ENCODE measurements at regions not wholly inside any gene's neighbourhood (a gene's known extent, or its start where the extent isn't known, plus 50 kb on each side); places are given as distances from the start of the nearest gene placed in this dataset.

GRCh38 chr4:56208103-56208502, 179.2 kb downstream of the AASDH start:
- TF ChIP-seq CTCF (conservative IDR thresholded peaks at IDR 0.05) = no peak
- no peak for TF ChIP-seq EZH2 (IDR thresholded peaks at IDR 0.05; ENCODE audit: low read depth)
- no peaks in the 10 kb centered on the region for H3F3A ChIP-seq (ENCODE audit: insufficient read depth, low read depth)
- no TSS peak for BruUV-seq (replicated peaks)
- CTCF ChIA-PET = no interaction called here
- no peak overlapping the region for H3K4me2 ChIP-seq
- no peak overlapping the region for H3K27ac ChIP-seq
- no peaks in the 10 kb centered on the region for H4K20me1 ChIP-seq (ENCODE audit: insufficient read depth)
- intact Hi-C loops (cut with micrococcal nuclease; ENCODE audit: unreplicated experiment) = no loop called here
- H3K79me2 ChIP-seq (ENCODE audit: low read depth) = no peaks in the 10 kb centered on the region
- no peaks in the 10 kb centered on the region for H3K36me3 ChIP-seq (ENCODE audit: low read depth)
- POLR2A ChIA-PET (ENCODE audit: unreplicated experiment) = no interaction called here
- no peak for DNase-seq
- H2AFZ ChIP-seq = no peak overlapping the region
- no peaks in the 10 kb centered on the region for H3K4me1 ChIP-seq (replicated peaks; ENCODE audit: insufficient read depth)
- no peak overlapping the region for H3K4me3 ChIP-seq
- H3K9me3 ChIP-seq (ENCODE audit: insufficient read depth, low read depth) = no peaks in the 10 kb centered on the region
- no peaks in the 10 kb centered on the region for H3K9me2 ChIP-seq (ENCODE audit: insufficient read depth)
- H3K27me3 ChIP-seq (ENCODE audit: insufficient read depth, low read depth) = no peaks in the 10 kb centered on the region

- Histone ChIP-seq H3K4me2 (no peak overlapping the region), H2AFZ (no peak overlapping the region), H4K20me1 (ENCODE audit: insufficient read depth) (no peaks in the 10 kb centered on the region), H3K27me3 (ENCODE audit: insufficient read depth, low read depth) (no peaks in the 10 kb centered on the region), H3K9me3 (ENCODE audit: insufficient read depth, low read depth) (no peaks in the 10 kb centered on the region), H3K27ac (no peak overlapping the region), H3F3A (ENCODE audit: insufficient read depth, low read depth) (no peaks in the 10 kb centered on the region), H3K9me2 (ENCODE audit: insufficient read depth) (no peaks in the 10 kb centered on the region), H3K4me3 (no peak overlapping the region), H3K79me2 (ENCODE audit: low read depth) (no peaks in the 10 kb centered on the region), H3K36me3 (ENCODE audit: low read depth) (no peaks in the 10 kb centered on the region), H3K4me1 (replicated peaks; ENCODE audit: insufficient read depth) (no peaks in the 10 kb centered on the region)
- no TSS peak for BruUV-seq (replicated peaks)
- ChIA-PET CTCF (no interaction called here), POLR2A (ENCODE audit: unreplicated experiment) (no interaction called here)
- DNase-seq = no peak
- no peak for TF ChIP-seq CTCF (conservative IDR thresholded peaks at IDR 0.05)
- no peak for TF ChIP-seq EZH2 (IDR thresholded peaks at IDR 0.05; ENCODE audit: low read depth)
- intact Hi-C loops (cut with micrococcal nuclease; ENCODE audit: unreplicated experiment) = no loop called here
Observed at GRCh38 chr4:56206258-56206657, 181.0 kb downstream of the AASDH start.

GRCh38 chr4:56200275-56200674, 187.0 kb downstream of the AASDH start:
- Histone ChIP-seq H3K4me2 (no peak overlapping the region), H4K20me1 (ENCODE audit: insufficient read depth) (no peaks in the 10 kb centered on the region), H3K9me2 (ENCODE audit: insufficient read depth) (no peaks in the 10 kb centered on the region), H3F3A (ENCODE audit: insufficient read depth, low read depth) (no peaks in the 10 kb centered on the region), H3K4me1 (replicated peaks; ENCODE audit: insufficient read depth) (no peaks in the 10 kb centered on the region), H2AFZ (no peak overlapping the region), H3K27me3 (ENCODE audit: insufficient read depth, low read depth) (no peaks in the 10 kb centered on the region), H3K27ac (no peak overlapping the region), H3K79me2 (ENCODE audit: low read depth) (no peaks in the 10 kb centered on the region), H3K36me3 (ENCODE audit: low read depth) (no peaks in the 10 kb centered on the region), H3K4me3 (no peak overlapping the region), H3K9me3 (ENCODE audit: insufficient read depth, low read depth) (no peaks in the 10 kb centered on the region)
- intact Hi-C loops (cut with micrococcal nuclease; ENCODE audit: unreplicated experiment) = no loop called here
- CTCF ChIA-PET = no interaction called here
- no TSS peak for BruUV-seq (replicated peaks)
- DNase-seq = no peak
- POLR2A ChIA-PET (ENCODE audit: unreplicated experiment) = no interaction called here
- TF ChIP-seq EZH2 (IDR thresholded peaks at IDR 0.05; ENCODE audit: low read depth) (no peak), CTCF (conservative IDR thresholded peaks at IDR 0.05) (no peak)
